H1 (cell line): ENCODE measurements at regions not wholly inside any gene's neighbourhood (a gene's known extent, or its start where the extent isn't known, plus 50 kb on each side); places are given as distances from the start of the nearest gene placed in this dataset.

ENCODE experiments used
- CTCF ChIA-PET: fragments of 300-600 bp; sonication (Branson Sonifier 250); formaldehyde crosslinking; loops from one replicate; lab custom pipeline; 2021; ENCODE audit not compliant: partially characterized antibody; lab: Charles Lee
- POLR2A ChIA-PET: fragments of 300-600 bp; sonication (Branson Sonifier 250); formaldehyde crosslinking; loops from one replicate; lab custom pipeline; 2021; ENCODE audit warnings: inconsistent platforms; ENCODE audit not compliant: partially characterized antibody; lab: Charles Lee
- DNase-seq, 2 experiments: peaks; one replicate each; pipeline versions ENCODE4 v3.0.0 to v3.0.0-alpha.2; 2010 to 2022; ENCODE audit warnings: low spot score in 2 of 2, low read depth in 1 of 2, mixed read lengths in 1 of 2
- FAIRE-seq: peaks from 2 replicates; lab custom pipeline; 2011; peaks lifted over from hg19 to GRCh38; lab: Jason Lieb, UNC
- H2AFZ ChIP-seq: 2 replicates; pipeline ENCODE4 v1.8.1; 2012; ENCODE audit warnings: low read length, inconsistent platforms
- H2AK5ac ChIP-seq: 2 replicates; pipeline ENCODE4 v1.6.1; 2013; ENCODE audit warnings: low read depth, low read length
- H2BK120ac ChIP-seq: replicated peaks from 2 replicates; pipeline ENCODE3; 2013; ENCODE audit warnings: low read depth, low read length, inconsistent platforms
- H2BK12ac ChIP-seq: 2 replicates; pipeline ENCODE4 v1.6.1; 2013; ENCODE audit warnings: low read depth, low read length
- H2BK15ac ChIP-seq: 2 replicates; pipeline ENCODE4 v1.6.1; 2013; ENCODE audit warnings: low read length
- H2BK20ac ChIP-seq: 2 replicates; pipeline ENCODE4 v1.6.1; 2013; ENCODE audit warnings: low read length
- H2BK5ac ChIP-seq: 2 replicates; pipeline ENCODE4 v1.6.1; 2013; ENCODE audit warnings: low read depth, low read length
- H3K14ac ChIP-seq: 2 replicates; pipeline ENCODE4 v1.6.1; 2013; ENCODE audit warnings: inconsistent platforms; ENCODE audit not compliant: insufficient read length
- H3K18ac ChIP-seq: 2 replicates; pipeline ENCODE4 v1.6.1; 2013; ENCODE audit warnings: low read length; ENCODE audit errors: extremely low read depth
- H3K23ac ChIP-seq: 2 replicates; pipeline ENCODE4 v1.6.1; 2013; ENCODE audit warnings: inconsistent platforms; ENCODE audit not compliant: insufficient read length
- H3K23me2 ChIP-seq: 2 replicates; pipeline ENCODE4 v1.6.1; 2013; ENCODE audit warnings: low read depth, low read length
- H3K27ac ChIP-seq: 2 replicates; pipeline ENCODE4 v1.6.1; 2011; ENCODE audit warnings: low read depth, low read length, inconsistent platforms
- H3K27me3 ChIP-seq, 4 experiments: replicated peaks in 1 of 4; 1 replicate in 1 of 4; 2 replicates in 3 of 4; pipeline versions ENCODE4 v1.6.1 to v1.8.1; 2011 to 2013; ENCODE audit warnings: low read length in 3 of 4, mild to moderate bottlenecking in 3 of 4, inconsistent platforms in 2 of 4, mixed read lengths in 2 of 4, moderate library complexity in 1 of 4; ENCODE audit not compliant: control insufficient read depth in 3 of 4, insufficient read depth in 3 of 4; ENCODE audit errors: extremely low read depth in 1 of 4
- H3K36me3 ChIP-seq, 4 experiments: 2 replicates each; pipeline versions ENCODE4 v1.6.1 to v1.8.1; 2011 to 2013; ENCODE audit warnings: mild to moderate bottlenecking in 4 of 4, low read length in 3 of 4, moderate library complexity in 2 of 4, control low read depth in 1 of 4, inconsistent platforms in 1 of 4; ENCODE audit not compliant: insufficient read depth in 4 of 4, control insufficient read depth in 2 of 4
- H3K4ac ChIP-seq: replicated peaks from 2 replicates; pipeline ENCODE3; 2013; ENCODE audit warnings: low read length, low read depth, mixed read lengths, inconsistent platforms; ENCODE audit not compliant: insufficient read length
- H3K4me1 ChIP-seq, 4 experiments: replicated peaks in 1 of 4; 1 replicate in 1 of 4; 2 replicates in 3 of 4; pipeline versions ENCODE4 v1.6.1 to v1.8.1; 2011 to 2013; ENCODE audit warnings: low read length in 3 of 4, inconsistent platforms in 2 of 4, mixed read lengths in 1 of 4; ENCODE audit not compliant: insufficient read depth in 4 of 4, control insufficient read depth in 3 of 4
- H3K4me2 ChIP-seq, 2 experiments: 2 replicates each; pipeline versions ENCODE4 v1.6.1 to v1.8.1; 2011 to 2013; ENCODE audit warnings: low read depth in 2 of 2, low read length in 2 of 2, control low read depth in 1 of 2, inconsistent platforms in 1 of 2, mild to moderate bottlenecking in 1 of 2; ENCODE audit not compliant: insufficient read depth in 1 of 2
- H3K4me3 ChIP-seq, 4 experiments: fragments of 200-600, 300-600 bp in 1 of 4; sonication (generic), shearing (Covaris generic), sonication (Bioruptor Twin) in 1 of 4; 2 replicates each; pipeline versions ENCODE4 v1.5.1 to v1.8.1; 2011 to 2016; ENCODE audit warnings: low read length in 4 of 4, low read depth in 3 of 4, control low read depth in 2 of 4, inconsistent platforms in 2 of 4, mild to moderate bottlenecking in 2 of 4, mixed read lengths in 1 of 4, moderate library complexity in 1 of 4; ENCODE audit not compliant: insufficient read depth in 2 of 4; ENCODE audit errors: extremely low read depth in 1 of 4
- H3K56ac ChIP-seq: replicated peaks from 2 replicates; pipeline ENCODE3; 2013; ENCODE audit warnings: low read depth, mild to moderate bottlenecking, mixed read lengths, low read length, inconsistent platforms; ENCODE audit not compliant: insufficient read length
- H3K79me1 ChIP-seq: 2 replicates; pipeline ENCODE4 v1.6.1; 2013; ENCODE audit warnings: low read depth, low read length, control low read depth
- H3K79me2 ChIP-seq, 2 experiments: 2 replicates each; pipeline versions ENCODE4 v1.6.1 to v1.8.1; 2012 to 2013; ENCODE audit warnings: low read length in 2 of 2, mild to moderate bottlenecking in 2 of 2, inconsistent platforms in 1 of 2; ENCODE audit not compliant: insufficient read depth in 2 of 2, control insufficient read depth in 1 of 2
- H3K9ac ChIP-seq, 4 experiments: replicated peaks in 1 of 4; 1 replicate in 1 of 4; 2 replicates in 3 of 4; pipeline versions ENCODE4 v1.6.1 to v1.8.1; 2011 to 2013; ENCODE audit warnings: low read depth in 3 of 4, low read length in 3 of 4, control low read depth in 2 of 4, mild to moderate bottlenecking in 2 of 4, moderate library complexity in 2 of 4, inconsistent platforms in 1 of 4; ENCODE audit errors: extremely low read depth in 1 of 4
- H3K9me3 ChIP-seq, 2 experiments: 2 replicates each; pipeline versions ENCODE4 v1.6.1 to v1.8.1; 2012 to 2013; ENCODE audit warnings: mild to moderate bottlenecking in 2 of 2, moderate library complexity in 2 of 2, control low read depth in 1 of 2, inconsistent platforms in 1 of 2, low read depth in 1 of 2, low read length in 1 of 2, mixed read lengths in 1 of 2; ENCODE audit not compliant: insufficient read depth in 2 of 2
- H4K20me1 ChIP-seq, 2 experiments: replicated peaks in 1 of 2; 2 replicates each; pipeline versions ENCODE3 to v1.8.1; 2011 to 2013; ENCODE audit warnings: inconsistent platforms in 2 of 2, low read length in 2 of 2, mild to moderate bottlenecking in 1 of 2; ENCODE audit not compliant: insufficient read depth in 2 of 2, control insufficient read depth in 1 of 2
- H4K5ac ChIP-seq: 2 replicates; pipeline ENCODE4 v1.6.1; 2013; ENCODE audit warnings: low read length, low read depth, mixed read lengths, inconsistent platforms; ENCODE audit not compliant: insufficient read length
- H4K8ac ChIP-seq: 2 replicates; pipeline ENCODE4 v1.8.0; 2013; ENCODE audit warnings: mild to moderate bottlenecking, moderate library complexity, low read length, inconsistent platforms; ENCODE audit not compliant: insufficient read depth; ENCODE audit errors: extremely low read depth
- H4K91ac ChIP-seq: replicated peaks from 2 replicates; pipeline ENCODE3; 2013; ENCODE audit warnings: low read length, mixed read lengths, inconsistent platforms; ENCODE audit not compliant: insufficient read length
- BRCA1 ChIP-seq: IDR thresholded peaks from 2 replicates; pipeline ENCODE4 v1.6.1; 2012; ENCODE audit warnings: low read depth, low read length, improper control_type of control experiment
- CHD1 ChIP-seq: IDR thresholded peaks from 2 replicates; pipeline ENCODE4 v1.6.1; 2012; ENCODE audit warnings: low read depth, low read length, improper control_type of control experiment
- CREB1 ChIP-seq: IDR thresholded peaks from 2 replicates; pipeline ENCODE4 v1.6.1; 2012; ENCODE audit warnings: inconsistent platforms
- FOSL1 ChIP-seq: IDR thresholded peaks from 2 replicates; pipeline ENCODE4 v1.6.1; 2011; ENCODE audit warnings: mild to moderate bottlenecking, low read depth, low read length, moderate library complexity; ENCODE audit not compliant: insufficient read depth
- HDAC2 ChIP-seq, 2 experiments: fragments of 300-600 bp in 1 of 2; sonication (generic) in 1 of 2; IDR thresholded peaks; 2 replicates each; pipeline ENCODE4 v1.6.1; 2011 to 2012; ENCODE audit warnings: low read depth in 2 of 2, low read length in 2 of 2, mild to moderate bottlenecking in 2 of 2, moderate library complexity in 2 of 2, borderline replicate concordance in 1 of 2, inconsistent platforms in 1 of 2
- KDM5A ChIP-seq: fragments of 200-600 bp; IDR thresholded peaks from 2 replicates; pipeline ENCODE4 v1.7.1; 2012; ENCODE audit warnings: mild to moderate bottlenecking, low read length, inconsistent platforms, mixed read lengths
- POLR2A ChIP-seq, 2 experiments: IDR thresholded peaks; 1 replicate in 1 of 2; 2 replicates in 1 of 2; pipeline ENCODE4 v1.6.1; 2011; ENCODE audit warnings: low read depth in 2 of 2, low read length in 2 of 2, mild to moderate bottlenecking in 2 of 2; ENCODE audit errors: control extremely low read depth in 1 of 2
- RAD21 ChIP-seq, 2 experiments: IDR thresholded peaks in 1 of 2; conservative IDR thresholded peaks in 1 of 2; 2 replicates each; pipeline ENCODE4 v1.6.1; 2011; ENCODE audit warnings: low read depth in 2 of 2, low read length in 2 of 2, improper control_type of control experiment in 1 of 2, inconsistent platforms in 1 of 2, mild to moderate bottlenecking in 1 of 2, moderate library complexity in 1 of 2
- RXRA ChIP-seq: IDR thresholded peaks from 2 replicates; pipeline ENCODE4 v1.6.1; 2011; ENCODE audit warnings: low read depth, mild to moderate bottlenecking, low read length, moderate library complexity; ENCODE audit not compliant: insufficient read depth
- SIN3A ChIP-seq, 2 experiments: IDR thresholded peaks in 1 of 2; conservative IDR thresholded peaks in 1 of 2; 2 replicates each; pipeline ENCODE4 v1.6.1; 2011 to 2012; ENCODE audit warnings: low read length in 2 of 2, improper control_type of control experiment in 1 of 2, low read depth in 1 of 2, mild to moderate bottlenecking in 1 of 2
- SIX5 ChIP-seq: IDR thresholded peaks from 2 replicates; pipeline ENCODE4 v1.6.1; 2011; ENCODE audit warnings: mild to moderate bottlenecking, low read depth, low read length
- SP4 ChIP-seq: IDR thresholded peaks from 2 replicates; pipeline ENCODE4 v1.6.1; 2012; ENCODE audit warnings: low read length, inconsistent platforms
- TCF12 ChIP-seq: IDR thresholded peaks from 2 replicates; pipeline ENCODE4 v1.6.1; 2011; ENCODE audit warnings: low read depth, mild to moderate bottlenecking, low read length
- TEAD4 ChIP-seq: IDR thresholded peaks from 2 replicates; pipeline ENCODE4 v1.6.1; 2012; ENCODE audit warnings: low read depth, low read length, inconsistent platforms, mixed read lengths
- WGBS, 2 experiments: shearing (Covaris generic) in 1 of 2; methylation state at CpG; one replicate each; pipeline versions ENCODE4 v1.1.6 to v1.1.7; 2013 to 2015; ENCODE audit warnings: low lambda C conversion rate in 2 of 2, mixed read lengths in 2 of 2, inconsistent platforms in 1 of 2, low coverage in 1 of 2, missing lambda C conversion rate in 1 of 2; ENCODE audit not compliant: insufficient replicate concordance in 2 of 2, insufficient coverage in 1 of 2, insufficient read length in 1 of 2; ENCODE audit errors: extremely low coverage in 1 of 2, missing lambda C conversion rate in 1 of 2; 5-methylcytosine and 5-hydroxymethylcytosine counted together

DNA sequence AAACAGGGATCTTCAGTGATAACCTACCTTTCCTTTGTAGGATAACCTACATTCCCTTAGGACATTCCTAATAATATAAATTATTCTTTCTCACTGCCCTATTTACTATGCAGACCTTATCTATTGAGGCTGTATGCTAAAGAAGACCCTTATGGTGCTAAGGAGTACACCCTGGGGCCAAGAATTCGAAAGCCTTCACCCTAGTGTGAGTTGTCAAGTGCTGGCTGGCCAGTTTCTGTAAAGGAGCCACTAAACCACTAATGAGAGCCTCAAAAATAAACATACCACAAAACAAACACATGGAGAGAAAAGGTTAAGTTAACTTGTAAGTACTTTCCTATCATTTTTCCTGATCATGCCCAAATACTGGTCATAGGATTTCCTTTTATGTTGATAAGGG lies 315.0 kb upstream of the CAMK1G start (continued):
- no peak for TF ChIP-seq SIX5

DNA sequence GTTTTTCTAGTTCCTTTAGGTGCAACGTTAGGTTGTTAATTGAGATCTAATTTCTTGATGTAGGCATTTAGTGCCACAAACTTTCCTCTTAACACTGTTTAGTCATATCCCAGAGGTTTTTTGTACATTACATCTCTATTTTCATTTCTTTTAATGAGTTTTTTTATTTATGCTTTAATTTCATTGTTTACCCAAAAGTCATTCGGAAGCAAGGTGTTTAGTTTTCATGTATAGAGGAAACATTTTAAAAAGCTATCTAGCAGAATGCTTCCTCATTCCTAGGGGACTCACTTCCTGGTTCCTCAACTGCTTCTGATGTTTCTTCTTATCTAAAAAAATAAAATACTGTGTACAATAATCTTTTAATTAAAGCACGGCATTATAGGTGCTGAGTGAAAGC lies 307.2 kb upstream of the CAMK1G start:
- no peak overlapping the region for H2AFZ ChIP-seq
- H3K36me3 ChIP-seq, result no peaks in the 10 kb centered on the region; a peak in 1 of 8 replicates
- no peak overlapping the region for H2BK20ac ChIP-seq
- no peak overlapping the region for H2BK5ac ChIP-seq
- H3K4me2 ChIP-seq, result no peak overlapping the region
- no peak overlapping the region for H3K56ac ChIP-seq
- no peaks in the 10 kb centered on the region for H3K79me2 ChIP-seq
- no peaks in the 10 kb centered on the region for H3K79me1 ChIP-seq
- no peak overlapping the region for H3K23ac ChIP-seq
- no peak overlapping the region for H3K14ac ChIP-seq
- POLR2A ChIA-PET, result no interaction called here
- FAIRE-seq (no peak), DNase-seq (no peak)
- no peak overlapping the region for H3K27ac ChIP-seq
- no peak overlapping the region for H2BK12ac ChIP-seq
- H4K91ac ChIP-seq, result no peak overlapping the region
- H4K8ac ChIP-seq, result no peak overlapping the region
- CTCF ChIA-PET, result no interaction called here
- H2AK5ac ChIP-seq, result no peak overlapping the region
- H3K9ac ChIP-seq, result no peak overlapping the region
- H3K4ac ChIP-seq, result no peak overlapping the region
- no peak overlapping the region for H4K5ac ChIP-seq
- 97% methylated on average over 3 of the region's 3 CpGs; no CpG with 5 or more reads in 1 of the 2 experiments for WGBS, 2 experiments
- no peak overlapping the region for H2BK15ac ChIP-seq
- H2BK120ac ChIP-seq, result no peak overlapping the region
- H3K4me3 ChIP-seq, result no peak overlapping the region
- no peaks in the 10 kb centered on the region for H3K27me3 ChIP-seq
- no peak overlapping the region for H3K18ac ChIP-seq
- no peaks in the 10 kb centered on the region for H3K4me1 ChIP-seq
- no peaks in the 10 kb centered on the region for H3K23me2 ChIP-seq
- no peaks in the 10 kb centered on the region for H3K9me3 ChIP-seq
- no peaks in the 10 kb centered on the region for H4K20me1 ChIP-seq
- TF ChIP-seq TCF12 (no peak), RAD21 (IDR thresholded peaks at IDR 0.05 in 1 of 2, conservative IDR thresholded peaks at IDR 0.05 in 1 of 2; ENCODE audit: low read depth in 2 of 2, low read length in 2 of 2) (no peak), SIN3A (conservative IDR thresholded peaks at IDR 0.05 in 1 of 2, IDR thresholded peaks at IDR 0.05 in 1 of 2; ENCODE audit: low read depth in 1 of 2, low read length in 2 of 2) (no peak), RXRA (no peak), KDM5A (no peak), HDAC2 (IDR thresholded peaks at IDR 0.05; ENCODE audit: borderline replicate concordance in 1 of 2, low read depth in 2 of 2, low read length in 2 of 2) (no peak), TEAD4 (no peak), FOSL1 (no peak), SP4 (no peak), POLR2A (IDR thresholded peaks at IDR 0.05; ENCODE audit: control extremely low read depth in 1 of 2, low read depth in 2 of 2, low read length in 2 of 2) (no peak), CHD1 (no peak), BRCA1 (no peak), CREB1 (no peak)
